ENCODE measurements at regions not wholly inside any gene's neighbourhood (a gene's known extent, or its start where the extent isn't known, plus 50 kb on each side); places are given as distances from the start of the nearest gene placed in this dataset.

- no peak for DNase-seq (ENCODE audit: low read depth)
Observed at GRCh38 chr9:118515947-118516346, 811.7 kb downstream of the TLR4 start.

- no peak for DNase-seq (ENCODE audit: low read depth)
Observed at GRCh38 chr9:118521261-118521660, 817.1 kb downstream of the TLR4 start.

- DNase-seq (ENCODE audit: low read depth): peak; percentile 61
Observed at GRCh38 chr9:118522093-118523028, 818.2 kb downstream of the TLR4 start.

GRCh38 chr9:118527261-118527660 is 823.1 kb downstream of the TLR4 start:
- DNase-seq (ENCODE audit: low read depth): no peak

GRCh38 chr9:118529210-118529609 is 825.0 kb downstream of the TLR4 start:
- peak; percentile 60 for DNase-seq (ENCODE audit: low read depth)

GRCh38 chr9:118529624-118530214 is 825.5 kb downstream of the TLR4 start:
- no peak for DNase-seq (ENCODE audit: low read depth)

- no peak for DNase-seq (ENCODE audit: low read depth)
Observed at GRCh38 chr9:118532592-118532991, 828.4 kb downstream of the TLR4 start.

- DNase-seq (ENCODE audit: low read depth): peak; percentile 46
Observed at GRCh38 chr9:118533101-118533500, 828.9 kb downstream of the TLR4 start.

GRCh38 chr9:118533850-118534249 is 829.6 kb downstream of the TLR4 start:
- DNase-seq (ENCODE audit: low read depth): no peak

- DNase-seq (ENCODE audit: low read depth): no peak
Observed at GRCh38 chr9:118536153-118536552, 832.0 kb downstream of the TLR4 start.

- no peak for DNase-seq (ENCODE audit: low read depth)
Observed at GRCh38 chr9:118538959-118539358, 830.3 kb downstream of the BRINP1 start.

- no peak for DNase-seq (ENCODE audit: low read depth)
Observed at GRCh38 chr9:118553465-118553864, 815.8 kb downstream of the BRINP1 start.

- no peak for DNase-seq (ENCODE audit: low read depth)
Observed at GRCh38 chr9:118554987-118555386, 814.2 kb downstream of the BRINP1 start.

GRCh38 chr9:118558026-118558425 is 811.2 kb downstream of the BRINP1 start:
- DNase-seq (ENCODE audit: low read depth): no peak

- DNase-seq (ENCODE audit: low read depth): no peak
Observed at GRCh38 chr9:118558891-118559290, 810.3 kb downstream of the BRINP1 start.

- no peak for DNase-seq (ENCODE audit: low read depth)
Observed at GRCh38 chr9:118561051-118561450, 808.2 kb downstream of the BRINP1 start.

GRCh38 chr9:118563677-118564076 is 805.6 kb downstream of the BRINP1 start:
- peak; percentile 3 for DNase-seq (ENCODE audit: low read depth)

- no peak for DNase-seq (ENCODE audit: low read depth)
Observed at GRCh38 chr9:118567861-118568260, 801.4 kb downstream of the BRINP1 start.

GRCh38 chr9:118568704-118569103 is 800.5 kb downstream of the BRINP1 start:
- DNase-seq (ENCODE audit: low read depth): peak; percentile 9

GRCh38 chr9:118569148-118569547 is 800.1 kb downstream of the BRINP1 start:
- no peak for DNase-seq (ENCODE audit: low read depth)

- no peak for DNase-seq (ENCODE audit: low read depth)
Observed at GRCh38 chr9:118570066-118570465, 799.2 kb downstream of the BRINP1 start.

GRCh38 chr9:118575341-118576070 is 793.7 kb downstream of the BRINP1 start:
- peak; percentile 62 for DNase-seq (ENCODE audit: low read depth)

GRCh38 chr9:118577121-118577520 is 792.1 kb downstream of the BRINP1 start:
- DNase-seq (ENCODE audit: low read depth): peak; percentile 75
